ENCODE measurements at regions not wholly inside any gene's neighbourhood (a gene's known extent, or its start where the extent isn't known, plus 50 kb on each side); places are given as distances from the start of the nearest gene placed in this dataset.

GRCh38 chr7:93048136-93048930, 69.4 kb downstream of the SAMD9 start:
- no peak for ATAC-seq (ENCODE audit: insufficient read depth, low read depth)
- H3K27me3 ChIP-seq (ENCODE audit: insufficient read depth, low read length, poor library complexity) = no peaks in the 10 kb centered on the region
- no peak overlapping the region for H3K27ac ChIP-seq (ENCODE audit: low read length)
- DNase-seq = no peak
- no peaks in the 10 kb centered on the region for H4K20me1 ChIP-seq (ENCODE audit: insufficient read depth, low read length)
- H2AFZ ChIP-seq (ENCODE audit: low read depth, low read length) = no peak overlapping the region
- no peaks in the 10 kb centered on the region for H3K79me2 ChIP-seq (ENCODE audit: insufficient read depth, low read length)
- H3K9me3 ChIP-seq (ENCODE audit: insufficient read depth, low read length, severe bottlenecking) = no peaks in the 10 kb centered on the region
- TF ChIP-seq EZH2 (IDR thresholded peaks at IDR 0.05; ENCODE audit: borderline replicate concordance, low read depth, low read length, severe bottlenecking) = no peak
- TF ChIP-seq CTCF (IDR thresholded peaks at IDR 0.05; ENCODE audit: borderline replicate concordance, extremely low read depth, low read length, poor library complexity, severe bottlenecking) = no peak
- no peak overlapping the region for H3K4me2 ChIP-seq (ENCODE audit: insufficient read depth, low read length)
- H3K4me1 ChIP-seq (ENCODE audit: insufficient read depth, low read length) = no peaks in the 10 kb centered on the region
- H3K9ac ChIP-seq (ENCODE audit: low read depth, low read length) = no peak overlapping the region
- H3K4me3 ChIP-seq (ENCODE audit: low read depth in 1 of 2, low read length in 2 of 2) = no peak overlapping the region
- H3K36me3 ChIP-seq (ENCODE audit: insufficient read depth, low read length) = no peaks in the 10 kb centered on the region

GRCh38 chr7:93047514-93048099, 70.2 kb downstream of the SAMD9 start:
- Histone ChIP-seq H4K20me1 (ENCODE audit: insufficient read depth, low read length) (no peaks in the 10 kb centered on the region), H3K27ac (ENCODE audit: low read length) (no peak overlapping the region), H3K36me3 (ENCODE audit: insufficient read depth, low read length) (no peaks in the 10 kb centered on the region), H2AFZ (ENCODE audit: low read depth, low read length) (no peak overlapping the region), H3K4me3 (ENCODE audit: low read depth in 1 of 2, low read length in 2 of 2) (no peak overlapping the region), H3K27me3 (ENCODE audit: insufficient read depth, low read length, poor library complexity) (no peaks in the 10 kb centered on the region), H3K9me3 (ENCODE audit: insufficient read depth, low read length, severe bottlenecking) (no peaks in the 10 kb centered on the region), H3K79me2 (ENCODE audit: insufficient read depth, low read length) (no peaks in the 10 kb centered on the region), H3K4me2 (ENCODE audit: insufficient read depth, low read length) (no peak overlapping the region), H3K9ac (ENCODE audit: low read depth, low read length) (no peak overlapping the region), H3K4me1 (ENCODE audit: insufficient read depth, low read length) (no peaks in the 10 kb centered on the region)
- TF ChIP-seq CTCF (IDR thresholded peaks at IDR 0.05; ENCODE audit: borderline replicate concordance, extremely low read depth, low read length, poor library complexity, severe bottlenecking) = no peak
- no peak for TF ChIP-seq EZH2 (IDR thresholded peaks at IDR 0.05; ENCODE audit: borderline replicate concordance, low read depth, low read length, severe bottlenecking)
- no peak for ATAC-seq (ENCODE audit: insufficient read depth, low read depth)
- DNase-seq = no peak

GRCh38 chr7:93046641-93047040, 71.1 kb downstream of the SAMD9 start:
- Histone ChIP-seq H3K36me3 (ENCODE audit: insufficient read depth, low read length) (no peaks in the 10 kb centered on the region), H3K27me3 (ENCODE audit: insufficient read depth, low read length, poor library complexity) (no peaks in the 10 kb centered on the region), H3K4me3 (ENCODE audit: low read depth in 1 of 2, low read length in 2 of 2) (no peak overlapping the region), H3K79me2 (ENCODE audit: insufficient read depth, low read length) (no peaks in the 10 kb centered on the region), H4K20me1 (ENCODE audit: insufficient read depth, low read length) (no peaks in the 10 kb centered on the region), H2AFZ (ENCODE audit: low read depth, low read length) (no peak overlapping the region), H3K9ac (ENCODE audit: low read depth, low read length) (no peak overlapping the region), H3K4me2 (ENCODE audit: insufficient read depth, low read length) (no peak overlapping the region), H3K4me1 (ENCODE audit: insufficient read depth, low read length) (no peaks in the 10 kb centered on the region), H3K27ac (ENCODE audit: low read length) (no peak overlapping the region), H3K9me3 (ENCODE audit: insufficient read depth, low read length, severe bottlenecking) (no peaks in the 10 kb centered on the region)
- TF ChIP-seq CTCF (IDR thresholded peaks at IDR 0.05; ENCODE audit: borderline replicate concordance, extremely low read depth, low read length, poor library complexity, severe bottlenecking) (no peak), EZH2 (IDR thresholded peaks at IDR 0.05; ENCODE audit: borderline replicate concordance, low read depth, low read length, severe bottlenecking) (no peak)
- DNase-seq (no peak), ATAC-seq (ENCODE audit: insufficient read depth, low read depth) (no peak)
